ENCODE measurements at regions not wholly inside any gene's neighbourhood (a gene's known extent, or its start where the extent isn't known, plus 50 kb on each side); places are given as distances from the start of the nearest gene placed in this dataset.

DNA sequence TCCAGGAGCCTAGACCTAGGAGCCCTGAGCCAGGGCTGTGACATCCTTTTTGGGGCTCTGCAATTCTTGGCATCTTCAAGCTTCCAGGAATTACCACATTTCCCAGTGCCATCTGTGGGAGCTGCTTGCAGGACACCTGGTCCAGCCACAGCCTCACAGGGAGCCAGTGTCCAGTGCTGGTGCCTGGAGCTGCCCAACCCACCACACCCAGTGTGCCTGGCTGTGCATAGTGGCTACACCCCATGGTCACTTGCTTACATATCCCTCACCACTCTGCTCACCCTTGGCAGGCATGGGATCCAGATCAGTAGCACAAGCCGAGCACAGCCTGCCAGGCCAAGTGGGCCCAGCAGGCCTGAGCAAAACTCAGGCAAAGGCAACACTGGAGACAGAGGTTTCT, 2151.4 kb upstream of the PCDH20 start:
- Histone ChIP-seq H3K4me3 (no peak overlapping the region), H3K36me3 (ENCODE audit: low read depth) (no peaks in the 10 kb centered on the region), H3K9me3 (peaks cover 31% of the 10 kb centered on the region), H3K4me1 (ENCODE audit: low read depth) (no peaks in the 10 kb centered on the region)
- intact Hi-C loops (cut with DNase I, micrococcal nuclease): no loop called here
- ATAC-seq (no peak), DNase-seq (no peak)
- TF ChIP-seq, protein P1, sequence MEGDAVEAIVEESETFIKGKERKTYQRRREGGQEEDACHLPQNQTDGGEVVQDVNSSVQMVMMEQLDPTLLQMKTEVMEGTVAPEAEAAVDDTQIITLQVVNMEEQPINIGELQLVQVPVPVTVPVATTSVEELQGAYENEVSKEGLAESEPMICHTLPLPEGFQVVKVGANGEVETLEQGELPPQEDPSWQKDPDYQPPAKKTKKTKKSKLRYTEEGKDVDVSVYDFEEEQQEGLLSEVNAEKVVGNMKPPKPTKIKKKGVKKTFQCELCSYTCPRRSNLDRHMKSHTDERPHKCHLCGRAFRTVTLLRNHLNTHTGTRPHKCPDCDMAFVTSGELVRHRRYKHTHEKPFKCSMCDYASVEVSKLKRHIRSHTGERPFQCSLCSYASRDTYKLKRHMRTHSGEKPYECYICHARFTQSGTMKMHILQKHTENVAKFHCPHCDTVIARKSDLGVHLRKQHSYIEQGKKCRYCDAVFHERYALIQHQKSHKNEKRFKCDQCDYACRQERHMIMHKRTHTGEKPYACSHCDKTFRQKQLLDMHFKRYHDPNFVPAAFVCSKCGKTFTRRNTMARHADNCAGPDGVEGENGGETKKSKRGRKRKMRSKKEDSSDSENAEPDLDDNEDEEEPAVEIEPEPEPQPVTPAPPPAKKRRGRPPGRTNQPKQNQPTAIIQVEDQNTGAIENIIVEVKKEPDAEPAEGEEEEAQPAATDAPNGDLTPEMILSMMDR (IDR thresholded peaks at IDR 0.05): no peak

DNA sequence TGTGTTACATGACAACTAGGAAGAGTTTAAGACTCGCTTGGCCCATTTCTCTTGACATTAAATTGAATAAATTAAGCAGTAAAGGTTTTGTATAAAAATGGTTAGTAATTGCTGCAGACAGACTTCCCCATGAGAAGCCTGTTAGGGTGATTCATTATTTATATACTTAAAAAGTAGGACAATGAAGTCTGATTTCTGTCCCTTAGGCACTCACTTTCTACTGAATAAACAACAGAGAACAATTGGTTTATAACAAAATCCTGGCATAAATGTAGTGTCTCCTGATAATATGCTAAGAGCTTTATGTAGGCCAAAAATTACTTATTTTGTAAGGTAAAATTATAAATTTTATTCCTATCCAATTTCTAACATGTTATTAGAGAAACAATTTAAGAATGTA, 2138.5 kb upstream of the PCDH20 start:
- TF ChIP-seq, protein P1 (IDR thresholded peaks at IDR 0.05): no peak
- DNase-seq (no peak), ATAC-seq (no peak)
- intact Hi-C loops (cut with DNase I, micrococcal nuclease): no loop called here
- Histone ChIP-seq H3K4me3 (no peak overlapping the region), H3K9me3 (peaks cover 25% of the 10 kb centered on the region), H3K36me3 (ENCODE audit: low read depth) (no peaks in the 10 kb centered on the region), H3K4me1 (ENCODE audit: low read depth) (no peaks in the 10 kb centered on the region)

GRCh38 chr13:63551731-63552130, 2136.1 kb upstream of the PCDH20 start:
- ATAC-seq (no peak), DNase-seq (no peak)
- TF ChIP-seq, protein P1 (IDR thresholded peaks at IDR 0.05): no peak
- no peak overlapping the region for H3K4me3 ChIP-seq
- H3K9me3 ChIP-seq: peaks cover 10% of the 10 kb centered on the region
- intact Hi-C loops (cut with DNase I, micrococcal nuclease): no loop called here
- H3K4me1 ChIP-seq (ENCODE audit: low read depth): no peaks in the 10 kb centered on the region
- H3K36me3 ChIP-seq (ENCODE audit: low read depth): no peaks in the 10 kb centered on the region

- Histone ChIP-seq H3K9me3 (peaks cover 19% of the 10 kb centered on the region), H3K4me3 (no peak overlapping the region), H3K4me1 (ENCODE audit: low read depth) (no peaks in the 10 kb centered on the region), H3K36me3 (ENCODE audit: low read depth) (no peaks in the 10 kb centered on the region)
- ATAC-seq (no peak), DNase-seq (no peak)
- intact Hi-C loops (cut with DNase I, micrococcal nuclease): no loop called here
- TF ChIP-seq, protein P1 (IDR thresholded peaks at IDR 0.05): no peak
These were observed 2130.9 kb upstream of the PCDH20 start for GRCh38 chr13:63546524-63546923.

DNA sequence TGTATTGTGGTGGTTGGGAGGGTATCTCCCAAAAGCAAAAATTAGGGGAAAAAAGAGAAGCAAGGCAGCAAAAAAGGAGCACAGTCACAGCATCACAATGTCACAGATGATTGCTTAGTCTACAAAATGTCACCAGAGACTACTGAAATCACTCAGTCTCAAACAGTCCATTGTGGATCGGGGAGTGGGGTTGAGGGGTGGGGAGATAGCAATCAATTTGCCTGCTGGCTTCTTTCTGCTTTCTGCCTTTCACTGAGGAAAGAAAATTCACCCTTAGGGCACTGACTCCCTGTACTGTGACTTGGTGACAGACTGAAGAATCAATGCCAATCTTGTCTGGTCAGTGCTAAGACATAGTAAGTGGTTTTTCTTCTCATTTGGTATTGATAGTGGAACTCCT, 2127.1 kb upstream of the PCDH20 start:
- intact Hi-C loops (cut with DNase I, micrococcal nuclease): no loop called here
- no peaks in the 10 kb centered on the region for H3K4me1 ChIP-seq (ENCODE audit: low read depth)
- no peak for ATAC-seq

More for the DNA sequence above, 2127.1 kb upstream of the PCDH20 start:
- Histone ChIP-seq H3K4me3 (no peak overlapping the region), H3K36me3 (ENCODE audit: low read depth) (no peaks in the 10 kb centered on the region), H3K9me3 (peaks cover 19% of the 10 kb centered on the region)
- DNase-seq: no peak
- TF ChIP-seq, protein P1 (IDR thresholded peaks at IDR 0.05): no peak

Data from mucosa of descending colon (tissue), 3 donors.